HG03103 (cell line): ENCODE measurements at regions not wholly inside any gene's neighbourhood (a gene's known extent, or its start where the extent isn't known, plus 50 kb on each side); places are given as distances from the start of the nearest gene placed in this dataset.

Source experiments
- ATAC-seq: cut with Tn5 transposase; IDR thresholded peaks from one replicate; pipeline ENCODE4 v1.9.1; 2021; ENCODE audit warnings: low read depth; ENCODE audit not compliant: unreplicated experiment

GRCh38 chr3:127358641-127359040 lies 70.8 kb upstream of the PRR20G start:
- ATAC-seq: no peak

- ATAC-seq: no peak
Measured at GRCh38 chr3:127356381-127356780, 68.5 kb upstream of the PRR20G start.

- no peak for ATAC-seq
Measured at GRCh38 chr3:127354761-127355160, 66.9 kb upstream of the PRR20G start.

- no peak for ATAC-seq
Measured at GRCh38 chr3:127352612-127353011, 64.8 kb upstream of the PRR20G start.

- ATAC-seq: no peak
Measured at GRCh38 chr3:127351775-127352350, 64.0 kb upstream of the PRR20G start.

- ATAC-seq: no peak
Measured at GRCh38 chr3:127351321-127351720, 63.5 kb upstream of the PRR20G start.

GRCh38 chr3:127350172-127351050 lies 62.6 kb upstream of the PRR20G start:
- no peak for ATAC-seq

GRCh38 chr3:127349501-127350171 lies 61.8 kb upstream of the PRR20G start:
- no peak for ATAC-seq

- ATAC-seq: no peak
Measured at GRCh38 chr3:127342735-127343134, 54.9 kb upstream of the PRR20G start.

- ATAC-seq: no peak
Measured at GRCh38 chr3:127339928-127340861, 52.3 kb upstream of the PRR20G start.

- ATAC-seq: no peak
Measured at GRCh38 chr3:127339016-127339415, 51.2 kb upstream of the PRR20G start.

GRCh38 chr3:127337911-127338531 lies 50.2 kb upstream of the PRR20G start:
- no peak for ATAC-seq
